HepG2 (cell line): ENCODE measurements at regions not wholly inside any gene's neighbourhood (a gene's known extent, or its start where the extent isn't known, plus 50 kb on each side); places are given as distances from the start of the nearest gene placed in this dataset.

Experiments used
- ATAC-seq: fragments of 200-7000 bp; cut with Tn5 transposase; 3 replicates; pipeline ENCODE4 v1.9.1; 2020; ENCODE audit warnings: mild to moderate bottlenecking, moderate library complexity
- BruUV-seq: library from RNA; stranded (reverse); fragments of 400-500 nt; replicated peaks from 2 replicates; lab custom pipeline; 2021; lab: Mats Ljungman, UMichigan
- CTCF ChIA-PET: fragments of 300-600 bp; formaldehyde crosslinking; extraction: SDS; loops from one replicate; lab custom pipeline; 2021; ENCODE audit warnings: low total read pairs, inconsistent platforms, low intra/inter-chr PET ratio; lab: Yijun Ruan, JAX
- POLR2A ChIA-PET: fragments of 350-600 bp; sonication (Branson Sonifier 250); formaldehyde crosslinking; loops from one replicate; lab custom pipeline; 2020; ENCODE audit warnings: antibody characterized with exemption, inconsistent platforms; lab: Yijun Ruan, JAX
- DNase-seq: peaks from one replicate; pipeline ENCODE4 v3.0.0-alpha.2; 2015; ENCODE audit warnings: low spot score
- FAIRE-seq: peaks from 3 replicates; lab custom pipeline; 2011; peaks lifted over from hg19 to GRCh38; lab: Jason Lieb, UNC
- H2AFZ ChIP-seq: one replicate; pipeline ENCODE4 v1.6.1; 2011; ENCODE audit warnings: low read length, inconsistent platforms
- H3K27ac ChIP-seq: fragments of 300-600 bp; 3 replicates; pipeline ENCODE4 v1.8.0; 2011; ENCODE audit warnings: mixed run types, mild to moderate bottlenecking, mixed read lengths, low read length, inconsistent platforms; ENCODE audit not compliant: insufficient read depth; ENCODE audit errors: extremely low read length
- H3K27me3 ChIP-seq, 2 experiments: fragments of 200-600 bp in 1 of 2; 2 replicates in 1 of 2; 3 replicates in 1 of 2; pipeline versions ENCODE4 v1.6.0 to v1.8.0; 2011; ENCODE audit warnings: low read length in 2 of 2, mild to moderate bottlenecking in 2 of 2, moderate library complexity in 2 of 2, inconsistent platforms in 1 of 2; ENCODE audit not compliant: insufficient read depth in 2 of 2, control insufficient read depth in 1 of 2
- H3K36me3 ChIP-seq, 2 experiments: fragments of 200-600 bp in 1 of 2; replicated peaks in 1 of 2; 2 replicates in 1 of 2; 3 replicates in 1 of 2; pipeline versions ENCODE4 v1.5.1 to v1.8.0; 2011; ENCODE audit warnings: low read length in 2 of 2, inconsistent platforms in 1 of 2; ENCODE audit not compliant: insufficient read depth in 2 of 2, control insufficient read depth in 1 of 2
- H3K4me1 ChIP-seq: 2 replicates; pipeline ENCODE4 v1.5.1; 2012; ENCODE audit warnings: low read length, inconsistent platforms; ENCODE audit not compliant: insufficient read depth
- H3K4me2 ChIP-seq: 2 replicates; pipeline ENCODE4 v1.6.0; 2011; ENCODE audit warnings: low read depth, low read length, inconsistent platforms
- H3K4me3 ChIP-seq, 3 experiments: fragments of 200-600 bp in 1 of 3; sonication (generic), shearing (Covaris generic) in 1 of 3; replicated peaks in 1 of 3; 2 replicates each; pipeline ENCODE4 v1.5.1; 2011 to 2016; ENCODE audit warnings: low read length in 3 of 3, inconsistent platforms in 2 of 3, low read depth in 2 of 3, mild to moderate bottlenecking in 2 of 3, control low read depth in 1 of 3, mixed read lengths in 1 of 3; ENCODE audit not compliant: insufficient read depth in 1 of 3
- H3K79me2 ChIP-seq: one replicate; pipeline ENCODE4 v1.6.1; 2011; ENCODE audit warnings: low read length, inconsistent platforms; ENCODE audit not compliant: insufficient read depth
- H3K9ac ChIP-seq: 2 replicates; pipeline ENCODE4 v1.6.0; 2011; ENCODE audit warnings: mild to moderate bottlenecking, low read depth, low read length, inconsistent platforms; ENCODE audit not compliant: insufficient read depth
- H3K9me3 ChIP-seq: 2 replicates; pipeline ENCODE4 v1.5.1; 2012; ENCODE audit warnings: mild to moderate bottlenecking, low read length
- H4K20me1 ChIP-seq: 2 replicates; pipeline ENCODE4 v1.6.0; 2011; ENCODE audit warnings: inconsistent platforms, mild to moderate bottlenecking, low read length, moderate library complexity; ENCODE audit not compliant: insufficient read depth
- AGO2 ChIP-seq: fragments of 200-400 bp; formaldehyde crosslinking; optimal IDR thresholded peaks from 2 replicates; pipeline ENCODE3; 2017; ENCODE audit warnings: mild to moderate bottlenecking, low read depth, low read length, moderate library complexity
- BCL6 ChIP-seq: IDR thresholded peaks from 2 replicates; pipeline ENCODE4 v1.6.1; 2016; ENCODE audit warnings: missing genetic modification reagents, missing compliant biosample characterization
- BORCS8-MEF2B ChIP-seq: sonication (generic); formaldehyde crosslinking; IDR thresholded peaks from 2 replicates; pipeline ENCODE4 v1.8.0; 2022; ENCODE audit warnings: mild to moderate bottlenecking, missing genetic modification reagents
- FIP1L1 ChIP-seq: fragments of 200-400 bp; formaldehyde crosslinking; IDR thresholded peaks from 2 replicates; pipeline ENCODE4 v1.6.1; 2018; ENCODE audit warnings: low read depth, mild to moderate bottlenecking, low read length, moderate library complexity, borderline replicate concordance; ENCODE audit not compliant: insufficient read depth
- HDAC6 ChIP-seq: fragments of 200-600 bp; sonication (generic); IDR thresholded peaks from 2 replicates; pipeline ENCODE4 v1.7.0; 2017; ENCODE audit warnings: mild to moderate bottlenecking, antibody characterized with exemption, low read length, low read depth
- HINFP ChIP-seq: sonication (generic); formaldehyde crosslinking; IDR thresholded peaks from 2 replicates; pipeline ENCODE4 v1.4.0; 2020; ENCODE audit warnings: low read depth, mild to moderate bottlenecking, missing genetic modification reagents
- HNRNPLL ChIP-seq: fragments of 200-400 bp; formaldehyde crosslinking; IDR thresholded peaks from 2 replicates; pipeline ENCODE4 v1.6.1; 2017; ENCODE audit warnings: mild to moderate bottlenecking, low read depth, low read length; ENCODE audit not compliant: poor library complexity, severe bottlenecking
- JUND ChIP-seq: sonication (generic); formaldehyde crosslinking; IDR thresholded peaks from 2 replicates; pipeline ENCODE4 v1.8.0; 2022; ENCODE audit warnings: mild to moderate bottlenecking, missing genetic modification reagents
- KLF12 ChIP-seq: sonication (generic); formaldehyde crosslinking; IDR thresholded peaks from 2 replicates; pipeline ENCODE4 v1.4.0; 2020; ENCODE audit warnings: missing genetic modification reagents, borderline replicate concordance
- PLSCR1 ChIP-seq: sonication (generic); formaldehyde crosslinking; IDR thresholded peaks from 2 replicates; pipeline ENCODE4 v1.5.0; 2020; ENCODE audit warnings: missing genetic modification reagents, mild to moderate bottlenecking, borderline replicate concordance
- ZMYM2 ChIP-seq: sonication (generic); formaldehyde crosslinking; IDR thresholded peaks from 2 replicates; pipeline ENCODE4 v1.8.0; 2022; ENCODE audit warnings: mild to moderate bottlenecking, missing genetic modification reagents
- ZNF121 ChIP-seq: sonication (generic); formaldehyde crosslinking; IDR thresholded peaks from 2 replicates; pipeline ENCODE4 v1.5.0; 2020; ENCODE audit warnings: mild to moderate bottlenecking, missing genetic modification reagents
- ZNF124 ChIP-seq: sonication (generic); formaldehyde crosslinking; IDR thresholded peaks from 2 replicates; pipeline ENCODE4 v1.4.0; 2020; ENCODE audit warnings: missing genetic modification reagents
- ZNF18 ChIP-seq: sonication (generic); formaldehyde crosslinking; IDR thresholded peaks from 2 replicates; pipeline ENCODE4 v1.8.0; 2022; ENCODE audit warnings: mild to moderate bottlenecking, missing genetic modification reagents; ENCODE audit not compliant: insufficient replicate concordance
- ZNF224 ChIP-seq: sonication (generic); formaldehyde crosslinking; IDR thresholded peaks from 2 replicates; pipeline ENCODE4 v1.5.0; 2020; ENCODE audit warnings: mild to moderate bottlenecking, missing genetic modification reagents
- ZNF333 ChIP-seq: sonication (generic); formaldehyde crosslinking; IDR thresholded peaks from 2 replicates; pipeline ENCODE4 v1.4.0; 2020; ENCODE audit warnings: mild to moderate bottlenecking, missing genetic modification reagents, borderline replicate concordance
- ZUFSP ChIP-seq: sonication (generic); formaldehyde crosslinking; IDR thresholded peaks from 2 replicates; pipeline ENCODE4 v1.9.0; 2021; ENCODE audit warnings: missing genetic modification reagents, mild to moderate bottlenecking, borderline replicate concordance
- WGBS: methylation state at CpG from one replicate; pipeline ENCODE4 v1.1.6; 2017; ENCODE audit warnings: low lambda C conversion rate; 5-methylcytosine and 5-hydroxymethylcytosine counted together
- in situ Hi-C: cut with HindIII; loops from 2 replicates; pipeline ENCODE4 v1.10.0; 2017; ENCODE audit warnings: low pct_unique_long_range_greater_than_20kb; ENCODE audit not compliant: extremely low pct_ligation_motif_present
- intact Hi-C: fragments of 100-400 bp; cut with micrococcal nuclease; formaldehyde crosslinking; loops from one replicate; pipeline ENCODE4 v1.10.0; 2022; ENCODE audit not compliant: unreplicated experiment

GRCh38 chr9:78871452-78872331, 574.8 kb downstream of the PSAT1 start (continued):
- no peak for TF ChIP-seq KLF12 (CRISPR knock-in tag)

GRCh38 chr9:78874061-78874460, 577.1 kb downstream of the PSAT1 start:
- ATAC-seq (no peak), DNase-seq (no peak), FAIRE-seq (no peak)
- H3K79me2 ChIP-seq = no peaks in the 10 kb centered on the region
- H3K27ac ChIP-seq = no peak overlapping the region
- H3K9ac ChIP-seq = no peak overlapping the region
- no peaks in the 10 kb centered on the region for H3K36me3 ChIP-seq
- no TSS peak for BruUV-seq
- H3K9me3 ChIP-seq = no peaks in the 10 kb centered on the region
- WGBS = 2% methylated on average over 2 of the region's 2 CpGs
- in situ Hi-C loops (no loop called here), intact Hi-C loops (no loop called here)
- H3K4me1 ChIP-seq = no peaks in the 10 kb centered on the region
- no peak overlapping the region for H3K4me2 ChIP-seq
- H3K4me3 ChIP-seq = no peak overlapping the region
- no peaks in the 10 kb centered on the region for H3K27me3 ChIP-seq
- CTCF ChIA-PET = no interaction called here
- H2AFZ ChIP-seq = no peak overlapping the region
- no peaks in the 10 kb centered on the region for H4K20me1 ChIP-seq
- POLR2A ChIA-PET = no interaction called here
- TF ChIP-seq BORCS8-MEF2B (CRISPR knock-in tag) = no peak
- TF ChIP-seq HDAC6 = no peak
- no peak for TF ChIP-seq HNRNPLL
- no peak for TF ChIP-seq AGO2
- TF ChIP-seq ZNF224 (CRISPR knock-in tag) = no peak
- TF ChIP-seq HINFP = no peak
- TF ChIP-seq ZUFSP (CRISPR knock-in tag) = no peak
- TF ChIP-seq JUND = no peak
- no peak for TF ChIP-seq ZNF18 (CRISPR knock-in tag)
- TF ChIP-seq ZNF124 (CRISPR knock-in tag) = no peak
- no peak for TF ChIP-seq BCL6 (CRISPR knock-in tag)
- TF ChIP-seq FIP1L1 = no peak
- no peak for TF ChIP-seq ZNF333
- TF ChIP-seq PLSCR1 (CRISPR knock-in tag) = no peak
- no peak for TF ChIP-seq ZMYM2 (CRISPR knock-in tag)
- no peak for TF ChIP-seq ZNF121
